ENCODE measurements at regions not wholly inside any gene's neighbourhood (a gene's known extent, or its start where the extent isn't known, plus 50 kb on each side); places are given as distances from the start of the nearest gene placed in this dataset.
"Not testable (repeated sequence)": the region's sequence is repeated elsewhere in the genome, so short reads cannot be mapped to it uniquely, and the experiment has no call there.

DNA sequence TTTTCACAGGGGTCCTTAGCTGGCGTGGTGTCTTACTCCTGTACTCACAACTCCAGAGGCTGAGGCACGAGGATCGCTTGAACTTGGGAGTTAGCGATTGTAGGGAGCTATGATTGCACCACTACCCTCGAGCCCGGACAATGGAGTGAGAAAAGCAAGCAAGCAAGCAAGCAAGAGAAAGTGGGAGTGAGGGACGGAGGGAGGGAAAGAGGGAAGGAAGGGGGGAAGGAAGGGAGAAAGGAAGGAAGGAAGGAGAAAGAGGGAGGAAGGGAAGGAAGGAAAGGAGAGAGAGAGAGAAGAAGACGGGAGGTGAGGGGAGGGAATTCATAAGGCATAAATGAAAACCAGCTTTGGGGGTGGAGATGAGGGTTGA lies 120.5 kb downstream of the TRIM27 start:
- in situ Hi-C loops (cut with HindIII; ENCODE audit: low pct_ligation_motif_present, low pct_unique_long_range_greater_than_20kb, low sequenced_read_pairs): no loop called here
- DNase-seq: peak; percentile 10

GRCh38 chr6:28807682-28808280 lies 116.0 kb downstream of the TRIM27 start:
- peak; percentile 60 for DNase-seq
- in situ Hi-C loops (cut with HindIII; ENCODE audit: low pct_ligation_motif_present, low pct_unique_long_range_greater_than_20kb, low sequenced_read_pairs): no loop called here

DNA sequence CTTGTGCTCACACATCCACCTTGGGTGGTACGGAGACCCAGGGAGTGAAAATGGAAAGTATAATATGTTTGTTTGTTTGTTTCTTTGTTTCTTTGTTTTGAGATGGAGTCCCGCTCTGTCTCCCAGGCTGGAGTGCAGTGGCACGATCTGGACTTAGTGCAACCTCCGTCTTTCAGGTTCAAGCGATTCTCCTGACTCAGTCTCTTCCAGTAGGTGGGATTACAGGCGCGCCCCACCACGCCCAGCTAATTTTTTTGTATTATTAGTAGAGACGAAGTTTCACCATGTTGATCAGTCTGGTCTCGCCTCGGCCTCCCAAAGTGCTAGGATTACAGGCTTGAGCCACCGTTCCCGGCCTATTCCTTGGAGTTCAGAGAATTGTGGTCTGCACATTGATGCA lies 115.4 kb downstream of the TRIM27 start:
- in situ Hi-C loops (cut with HindIII; ENCODE audit: low pct_ligation_motif_present, low pct_unique_long_range_greater_than_20kb, low sequenced_read_pairs): no loop called here
- no peak for DNase-seq

DNA sequence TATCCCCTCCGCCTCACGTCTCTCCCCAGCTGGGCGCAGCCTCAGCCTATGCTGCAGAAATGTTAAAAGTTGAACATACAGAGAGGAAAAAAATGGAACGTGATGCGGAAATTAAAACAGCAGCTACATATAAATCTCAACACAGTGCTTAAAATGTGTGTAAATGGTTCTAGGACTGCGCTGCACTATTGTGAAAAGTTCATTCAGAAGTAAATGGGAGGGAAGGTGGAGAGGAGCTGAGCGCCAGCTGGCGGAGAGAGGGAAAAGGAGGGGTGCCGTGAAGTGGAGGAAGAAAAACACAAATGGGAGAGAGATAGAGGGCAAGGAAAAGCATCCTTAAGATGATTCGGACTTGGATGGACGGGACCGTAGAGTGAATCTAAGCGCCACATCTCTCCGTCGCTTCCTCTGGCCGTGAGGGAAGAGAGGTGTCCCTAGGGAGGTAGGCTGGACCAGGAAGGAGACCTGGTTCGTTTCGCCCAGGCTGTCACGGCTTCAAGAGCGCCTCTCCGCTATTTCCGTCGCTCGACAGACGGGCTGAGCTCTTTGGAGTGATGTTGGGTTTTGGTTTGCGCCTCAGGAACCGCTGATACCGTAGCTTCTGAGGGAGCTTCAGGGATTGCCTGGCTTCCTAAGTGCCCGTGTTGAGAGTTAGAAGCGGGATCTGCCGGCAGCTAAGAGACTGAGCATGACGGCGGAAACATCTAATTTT lies 113.7 kb downstream of the TRIM27 start:
- DNase-seq: no peak
- in situ Hi-C loops (cut with HindIII; ENCODE audit: low pct_ligation_motif_present, low pct_unique_long_range_greater_than_20kb, low sequenced_read_pairs): no loop called here

GRCh38 chr6:28810659-28811053 lies 113.1 kb downstream of the TRIM27 start:
- DNase-seq: no peak
- in situ Hi-C loops (cut with HindIII; ENCODE audit: low pct_ligation_motif_present, low pct_unique_long_range_greater_than_20kb, low sequenced_read_pairs): no loop called here

- peak; percentile 22 for DNase-seq
- in situ Hi-C loops (cut with HindIII; ENCODE audit: low pct_ligation_motif_present, low pct_unique_long_range_greater_than_20kb, low sequenced_read_pairs): no loop called here
Observed at GRCh38 chr6:28811873-28812272, 111.9 kb downstream of the TRIM27 start.

DNA sequence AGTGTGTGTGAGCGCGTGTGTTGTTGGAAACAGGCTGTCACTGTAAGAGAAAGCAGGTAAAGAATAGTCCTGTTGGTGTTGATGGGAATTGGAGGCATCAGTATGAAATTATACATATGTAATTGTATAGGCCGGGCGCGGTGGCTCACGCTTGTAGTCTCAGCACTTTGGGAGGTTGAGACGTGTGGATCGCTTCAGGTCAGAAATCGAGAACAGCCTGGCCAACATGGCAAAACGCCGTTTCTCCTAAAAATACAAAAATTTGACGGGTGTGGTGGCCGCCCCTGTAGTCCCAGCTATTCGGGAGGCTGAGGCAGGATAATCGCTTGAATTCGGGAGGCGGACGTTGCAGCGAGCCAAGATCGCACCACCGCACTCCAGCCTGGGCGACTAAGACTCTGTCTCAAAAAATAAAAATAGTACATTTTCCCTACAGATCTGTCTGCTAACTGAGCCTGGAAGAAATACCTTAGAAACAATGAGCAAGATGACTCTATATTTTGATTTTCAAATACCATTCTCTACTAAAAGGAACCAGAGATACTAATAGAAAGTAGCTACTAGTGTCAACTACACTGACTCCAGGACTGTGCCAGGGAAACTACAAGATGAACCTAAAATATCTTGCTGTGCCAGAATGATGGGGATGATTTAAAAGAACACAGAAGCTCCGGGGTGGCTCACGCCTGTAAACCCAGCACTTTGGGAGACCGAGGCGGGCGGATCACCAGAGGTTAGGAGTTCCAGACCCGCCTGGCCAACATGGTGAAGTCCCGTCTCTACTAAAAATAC lies 110.8 kb downstream of the TRIM27 start:
- DNase-seq: no peak
- in situ Hi-C loops (cut with HindIII; ENCODE audit: low pct_ligation_motif_present, low pct_unique_long_range_greater_than_20kb, low sequenced_read_pairs): no loop called here

DNA sequence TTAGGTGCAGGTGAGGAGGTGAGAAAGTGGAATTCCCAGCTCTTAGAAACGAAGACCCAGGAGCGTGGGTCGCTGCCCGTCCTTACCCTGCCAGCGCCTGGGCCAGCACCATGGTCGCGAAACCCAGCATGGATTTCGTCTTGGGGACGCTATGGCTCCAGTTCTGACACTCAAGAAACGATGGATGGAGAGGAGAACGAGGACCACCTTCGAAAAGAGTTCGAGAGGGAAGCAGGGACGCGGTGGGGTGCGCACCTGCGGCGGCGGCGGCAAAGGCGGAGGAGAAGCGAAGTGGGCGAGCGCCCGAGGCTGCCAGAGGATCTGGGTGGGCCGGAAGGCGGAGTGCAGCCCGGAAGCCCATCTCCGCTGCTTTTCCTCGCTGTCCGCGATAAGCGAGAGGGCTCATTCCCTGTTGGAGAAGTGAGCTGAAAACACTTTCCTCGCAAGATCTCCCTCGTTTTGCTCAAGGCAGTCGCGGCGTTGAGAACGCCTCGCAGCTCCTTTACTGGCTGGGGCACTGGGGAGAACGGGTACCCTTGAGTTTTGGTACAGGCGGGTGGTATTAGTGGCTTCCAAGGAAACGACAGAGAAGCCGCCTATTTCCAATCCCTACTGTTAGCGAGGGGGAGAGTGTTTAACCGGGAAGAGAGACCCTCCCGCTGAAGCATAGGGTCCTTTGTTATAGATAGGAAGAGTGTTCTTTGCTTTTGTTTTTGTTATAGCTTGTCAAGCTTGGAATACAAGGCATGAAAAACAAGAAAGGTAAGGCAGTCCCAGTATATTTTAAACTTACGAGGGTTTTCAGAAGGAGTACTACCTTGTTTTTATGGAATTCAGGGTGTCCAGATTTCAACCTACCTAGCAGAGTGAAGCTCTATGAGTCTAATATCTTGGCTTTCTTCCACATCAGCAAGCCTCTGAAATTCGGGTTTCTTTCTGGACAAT lies 109.5 kb downstream of the TRIM27 start:
- no peak for DNase-seq
- in situ Hi-C loops (cut with HindIII; ENCODE audit: low pct_ligation_motif_present, low pct_unique_long_range_greater_than_20kb, low sequenced_read_pairs): no loop called here

DNA sequence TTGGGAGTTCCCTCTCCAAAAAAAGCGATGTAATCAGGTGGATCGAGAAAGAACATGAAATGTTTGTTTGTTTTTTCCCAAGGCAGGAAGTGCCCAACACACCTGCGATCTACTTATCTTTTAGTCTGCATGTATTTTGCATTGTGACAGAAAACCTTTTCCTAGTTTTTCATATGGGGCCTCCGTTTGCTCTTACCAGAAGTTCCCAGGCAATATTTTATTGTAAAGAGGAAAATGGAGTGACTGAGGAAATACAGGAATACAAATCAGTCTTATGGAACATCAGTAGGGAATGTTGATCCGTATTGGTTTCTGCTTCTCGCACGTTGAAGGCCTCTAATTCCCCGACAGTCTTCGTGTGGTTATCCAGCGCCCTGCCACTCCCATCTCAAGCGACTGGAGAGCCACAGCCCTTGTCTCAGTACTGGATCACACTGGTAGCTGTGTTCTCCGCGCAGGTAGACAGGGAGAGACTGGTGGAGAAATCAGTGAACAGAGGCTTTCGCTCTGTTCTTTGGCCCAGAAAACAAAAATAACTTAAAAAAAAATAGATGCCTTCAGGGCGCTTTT lies 107.4 kb downstream of the TRIM27 start:
- in situ Hi-C loops (cut with HindIII; ENCODE audit: low pct_ligation_motif_present, low pct_unique_long_range_greater_than_20kb, low sequenced_read_pairs): no loop called here
- DNase-seq: no peak

GRCh38 chr6:28816909-28817807 lies 106.6 kb downstream of the TRIM27 start:
- in situ Hi-C loops (cut with HindIII; ENCODE audit: low pct_ligation_motif_present, low pct_unique_long_range_greater_than_20kb, low sequenced_read_pairs): no loop called here
- DNase-seq: peak; percentile 66

GRCh38 chr6:28817808-28818145 lies 106.0 kb downstream of the TRIM27 start:
- in situ Hi-C loops (cut with HindIII; ENCODE audit: low pct_ligation_motif_present, low pct_unique_long_range_greater_than_20kb, low sequenced_read_pairs): no loop called here
- peak; percentile 38 for DNase-seq

- DNase-seq: no peak
- in situ Hi-C loops (cut with HindIII; ENCODE audit: low pct_ligation_motif_present, low pct_unique_long_range_greater_than_20kb, low sequenced_read_pairs): no loop called here
Observed at GRCh38 chr6:28824793-28825731, 98.7 kb downstream of the TRIM27 start.

DNA sequence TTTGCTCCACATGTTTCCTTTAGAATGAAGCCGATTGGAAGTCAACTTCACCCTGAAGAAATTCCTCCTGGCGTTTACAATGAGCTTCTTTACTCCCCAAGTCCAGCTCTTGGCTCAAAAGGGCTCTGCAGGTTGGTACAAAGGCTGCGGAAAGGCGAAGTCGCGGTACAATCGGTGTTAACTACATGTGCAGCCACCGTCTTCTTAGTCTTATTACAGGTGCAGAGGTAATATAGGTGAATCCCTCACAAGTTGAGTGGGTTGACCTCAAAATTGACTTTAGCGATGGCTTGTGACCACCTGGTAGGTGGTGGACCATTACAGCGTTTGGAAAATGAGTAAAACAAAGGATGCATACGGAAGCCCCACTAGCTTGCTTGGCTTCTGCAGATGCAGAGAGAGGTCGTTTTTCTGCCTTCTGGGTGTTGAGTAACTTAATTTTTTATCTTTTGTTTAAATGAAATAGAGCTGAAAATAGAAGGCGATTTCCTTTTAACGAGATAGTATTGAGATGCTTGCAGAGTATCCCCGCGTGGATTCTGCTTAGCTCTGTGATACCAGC lies 98.0 kb downstream of the TRIM27 start:
- in situ Hi-C loops (cut with HindIII; ENCODE audit: low pct_ligation_motif_present, low pct_unique_long_range_greater_than_20kb, low sequenced_read_pairs): no loop called here
- DNase-seq: no peak

GRCh38 chr6:28831683-28832082 lies 92.1 kb downstream of the TRIM27 start:
- in situ Hi-C loops (cut with HindIII; ENCODE audit: low pct_ligation_motif_present, low pct_unique_long_range_greater_than_20kb, low sequenced_read_pairs): not testable (repeated sequence)

DNA sequence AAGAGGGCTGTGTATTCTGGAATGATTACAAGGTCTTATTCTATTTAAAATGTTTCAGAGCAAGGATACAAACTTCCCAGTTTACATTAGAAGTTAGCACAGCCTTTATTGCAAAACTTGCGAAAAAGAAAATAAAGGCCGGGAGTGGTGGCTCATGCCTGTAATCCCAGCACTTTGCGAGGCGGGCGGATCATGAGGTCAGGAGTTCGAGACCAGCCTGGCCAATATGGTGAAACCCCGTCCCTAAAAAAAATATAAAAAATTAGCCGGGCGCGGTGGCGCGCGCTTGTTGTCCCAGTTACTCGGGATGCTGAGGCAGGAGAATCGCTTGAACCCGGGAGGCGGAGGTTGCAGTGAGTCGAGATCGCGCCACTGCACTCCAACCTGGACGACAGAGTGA lies 87.1 kb downstream of the TRIM27 start:
- DNase-seq; in situ Hi-C loops (cut with HindIII; ENCODE audit: low pct_ligation_motif_present, low pct_unique_long_range_greater_than_20kb, low sequenced_read_pairs): not testable (repeated sequence)

More at GRCh38 chr6:28831683-28832082, 92.1 kb downstream of the TRIM27 start:
- DNase-seq: not testable (repeated sequence)

DNA sequence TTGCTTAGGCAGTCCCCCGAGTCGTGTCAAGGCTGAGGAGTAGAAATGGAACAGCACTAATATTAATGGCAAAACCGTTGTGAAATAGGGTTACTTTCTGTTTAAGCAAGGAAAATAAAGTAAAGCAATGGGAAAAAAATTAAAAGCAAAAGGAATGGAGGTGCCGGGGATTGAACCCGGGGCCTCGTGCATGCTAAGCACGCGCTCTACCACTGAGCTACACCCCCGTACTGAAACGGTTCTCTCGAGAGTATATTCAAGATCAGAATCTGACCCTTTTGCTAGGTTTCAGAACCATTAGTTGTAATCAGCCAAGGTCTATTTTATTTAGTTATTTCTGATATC lies 85.5 kb downstream of the TRIM27 start:
- peak; percentile 68 for DNase-seq
- in situ Hi-C loops (cut with HindIII; ENCODE audit: low pct_ligation_motif_present, low pct_unique_long_range_greater_than_20kb, low sequenced_read_pairs): no loop called here
